IMR-90 (cell line): ENCODE measurements at regions not wholly inside any gene's neighbourhood (a gene's known extent, or its start where the extent isn't known, plus 50 kb on each side); places are given as distances from the start of the nearest gene placed in this dataset.

Experiments used
- ATAC-seq: fragments of 200-7000 bp; cut with Tn5 transposase; 2 replicates; pipeline ENCODE4 v1.9.1; 2020; ENCODE audit warnings: low read depth, mild to moderate bottlenecking, moderate library complexity
- BruUV-seq: library from RNA; stranded (reverse); fragments of 400-500 nt; replicated peaks from 2 replicates; lab custom pipeline; 2021; lab: Mats Ljungman, UMichigan
- CTCF ChIA-PET: fragments of 300-600 bp; formaldehyde crosslinking; extraction: SDS; loops from one replicate; lab custom pipeline; 2021; ENCODE audit warnings: antibody characterized with exemption; lab: Yijun Ruan, JAX
- POLR2A ChIA-PET: fragments of 300-600 bp; sonication (Branson Sonifier 250); formaldehyde crosslinking; loops from one replicate; lab custom pipeline; 2022; ENCODE audit warnings: antibody characterized with exemption; ENCODE audit not compliant: unreplicated experiment; lab: Charles Lee
- DNase-seq: peaks from one replicate; pipeline ENCODE4 v3.0.0; 2013
- H2AFZ ChIP-seq: replicated peaks from 2 replicates; pipeline ENCODE3; 2013; ENCODE audit warnings: low read length, mild to moderate bottlenecking; ENCODE audit not compliant: poor library complexity
- H2AK5ac ChIP-seq: 2 replicates; pipeline ENCODE4 v1.6.1; 2013; ENCODE audit warnings: low read depth, low read length, inconsistent platforms
- H2AK9ac ChIP-seq: replicated peaks from 2 replicates; pipeline ENCODE3; 2013; ENCODE audit warnings: mild to moderate bottlenecking, low read depth, low read length, moderate library complexity; ENCODE audit not compliant: poor library complexity
- H2BK120ac ChIP-seq: 2 replicates; pipeline ENCODE4 v1.6.1; 2013; ENCODE audit warnings: low read depth, low read length, inconsistent platforms
- H2BK15ac ChIP-seq: 3 replicates; pipeline ENCODE4 v1.6.1; 2013; ENCODE audit warnings: low read depth, low read length, inconsistent platforms
- H2BK20ac ChIP-seq: 2 replicates; pipeline ENCODE4 v1.6.1; 2013; ENCODE audit warnings: low read depth, mild to moderate bottlenecking, inconsistent platforms, low read length, moderate library complexity
- H2BK5ac ChIP-seq: 2 replicates; pipeline ENCODE4 v1.6.1; 2013; ENCODE audit warnings: mild to moderate bottlenecking, low read depth, low read length, inconsistent platforms; ENCODE audit not compliant: poor library complexity, severe bottlenecking
- H3K14ac ChIP-seq: replicated peaks from 2 replicates; pipeline ENCODE4 v1.6.1; 2013; ENCODE audit warnings: low read depth, low read length, inconsistent platforms
- H3K18ac ChIP-seq: 2 replicates; pipeline ENCODE4 v1.6.1; 2013; ENCODE audit warnings: low read depth, low read length, control low read depth
- H3K23ac ChIP-seq: 2 replicates; pipeline ENCODE4 v1.6.1; 2013; ENCODE audit warnings: low read depth, low read length, inconsistent platforms
- H3K27ac ChIP-seq: 2 replicates; pipeline ENCODE4 v1.5.1; 2013; ENCODE audit warnings: mild to moderate bottlenecking, control low read depth, low read length; ENCODE audit not compliant: insufficient read depth
- H3K27me3 ChIP-seq: 2 replicates; pipeline ENCODE4 v1.6.1; 2013; ENCODE audit warnings: low read length; ENCODE audit not compliant: control insufficient read depth, insufficient read depth
- H3K36me3 ChIP-seq: 2 replicates; pipeline ENCODE4 v1.6.1; 2013; ENCODE audit warnings: low read length, mixed read lengths; ENCODE audit not compliant: control insufficient read depth, insufficient read depth
- H3K4ac ChIP-seq: 2 replicates; pipeline ENCODE4 v1.6.1; 2013; ENCODE audit warnings: low read depth, low read length, inconsistent platforms
- H3K4me1 ChIP-seq: 2 replicates; pipeline ENCODE4 v1.6.1; 2013; ENCODE audit warnings: low read length, mixed read lengths; ENCODE audit not compliant: control insufficient read depth, insufficient read depth
- H3K4me2 ChIP-seq: 2 replicates; pipeline ENCODE4 v1.6.1; 2013; ENCODE audit warnings: low read depth, mild to moderate bottlenecking, control low read depth, low read length, moderate library complexity
- H3K4me3 ChIP-seq: 2 replicates; pipeline ENCODE4 v1.5.1; 2013; ENCODE audit warnings: low read depth, mild to moderate bottlenecking, control low read depth, low read length, moderate library complexity; ENCODE audit not compliant: insufficient read depth
- H3K56ac ChIP-seq: 2 replicates; pipeline ENCODE4 v1.6.1; 2013; ENCODE audit warnings: low read length, inconsistent platforms; ENCODE audit not compliant: insufficient read depth; ENCODE audit errors: extremely low read depth
- H3K79me1 ChIP-seq, 2 experiments: 2 replicates each; pipeline ENCODE4 v1.6.1; 2013; ENCODE audit warnings: low read length in 2 of 2, inconsistent platforms in 1 of 2, low read depth in 1 of 2
- H3K9ac ChIP-seq: 2 replicates; pipeline ENCODE4 v1.6.1; 2013; ENCODE audit warnings: low read depth, low read length, control low read depth
- H3K9me1 ChIP-seq: 2 replicates; pipeline ENCODE4 v1.6.1; 2013; ENCODE audit warnings: low read length, inconsistent platforms; ENCODE audit not compliant: insufficient read depth
- H3K9me3 ChIP-seq: 2 replicates; pipeline ENCODE4 v1.6.1; 2013; ENCODE audit warnings: low read length; ENCODE audit not compliant: control insufficient read depth, insufficient read depth
- H4K20me1 ChIP-seq: 2 replicates; pipeline ENCODE4 v1.6.1; 2013; ENCODE audit warnings: low read length, inconsistent platforms; ENCODE audit not compliant: insufficient read depth
- H4K5ac ChIP-seq: 2 replicates; pipeline ENCODE4 v1.6.1; 2013; ENCODE audit warnings: mild to moderate bottlenecking, low read depth, low read length, control low read depth
- H4K8ac ChIP-seq, 2 experiments: 2 replicates each; pipeline ENCODE4 v1.6.1; 2013; ENCODE audit warnings: low read depth in 2 of 2, low read length in 2 of 2, control low read depth in 1 of 2, inconsistent platforms in 1 of 2
- H4K91ac ChIP-seq: 2 replicates; pipeline ENCODE4 v1.6.1; 2013; ENCODE audit warnings: low read depth, low read length, inconsistent platforms; ENCODE audit not compliant: insufficient read depth
- BHLHE40 ChIP-seq: fragments of 150-350 bp; IDR thresholded peaks from 2 replicates; pipeline ENCODE4 v1.6.1; 2016; ENCODE audit warnings: mild to moderate bottlenecking, low read depth, low read length
- CEBPB ChIP-seq: IDR thresholded peaks from 2 replicates; pipeline ENCODE4 v1.6.1; 2012; ENCODE audit warnings: low read depth, low read length, improper control_type of control experiment
- CHD1 ChIP-seq: IDR thresholded peaks from 2 replicates; pipeline ENCODE4 v1.6.1; 2012; ENCODE audit warnings: low read depth, low read length, improper control_type of control experiment
- CTCF ChIP-seq: conservative IDR thresholded peaks from 2 replicates; pipeline ENCODE4 v1.5.1; 2012; ENCODE audit warnings: mild to moderate bottlenecking, low read depth, low read length, improper control_type of control experiment
- FOS ChIP-seq: fragments of 150-350 bp; IDR thresholded peaks from 2 replicates; pipeline ENCODE4 v1.6.1; 2016; ENCODE audit warnings: low read depth, low read length
- MAFK ChIP-seq: IDR thresholded peaks from 2 replicates; pipeline ENCODE4 v1.6.1; 2012; ENCODE audit warnings: low read depth, low read length, improper control_type of control experiment
- MAZ ChIP-seq: IDR thresholded peaks from 2 replicates; pipeline ENCODE4 v1.6.1; 2012; ENCODE audit warnings: low read depth, mild to moderate bottlenecking, low read length, improper control_type of control experiment, moderate library complexity, borderline replicate concordance
- MXI1 ChIP-seq: IDR thresholded peaks from 2 replicates; pipeline ENCODE4 v1.6.1; 2012; ENCODE audit warnings: low read depth, mild to moderate bottlenecking, low read length, moderate library complexity, borderline replicate concordance
- NFE2L2 ChIP-seq: fragments of 150-350 bp; IDR thresholded peaks from 2 replicates; pipeline ENCODE4 v1.6.1; 2016; ENCODE audit warnings: low read depth, mild to moderate bottlenecking, low read length
- POLR2A ChIP-seq: IDR thresholded peaks from 2 replicates; pipeline ENCODE4 v1.6.1; 2012; ENCODE audit warnings: mild to moderate bottlenecking, low read depth, low read length
- RAD21 ChIP-seq: IDR thresholded peaks from 2 replicates; pipeline ENCODE4 v1.6.1; 2012; ENCODE audit warnings: low read length, improper control_type of control experiment
- RCOR1 ChIP-seq: IDR thresholded peaks from 2 replicates; pipeline ENCODE4 v1.6.1; 2012; ENCODE audit warnings: mild to moderate bottlenecking, low read length, improper control_type of control experiment; ENCODE audit not compliant: insufficient replicate concordance
- RFX5 ChIP-seq: IDR thresholded peaks from 2 replicates; pipeline ENCODE4 v1.8.0; 2012; ENCODE audit warnings: low read depth, mild to moderate bottlenecking, low read length, moderate library complexity
- SMC3 ChIP-seq: fragments of 150-350 bp; IDR thresholded peaks from 2 replicates; pipeline ENCODE4 v1.6.1; 2016; ENCODE audit warnings: low read depth, mild to moderate bottlenecking, antibody characterized with exemption, low read length, moderate library complexity
- USF2 ChIP-seq: fragments of 150-350 bp; IDR thresholded peaks from 2 replicates; pipeline ENCODE4 v1.6.1; 2017; ENCODE audit warnings: mild to moderate bottlenecking, antibody characterized with exemption, low read length, low read depth
- WGBS, 2 experiments: methylation state at CpG; one replicate each; pipeline versions ENCODE4 v1.1.5 to v1.1.7; 2013; ENCODE audit warnings: missing lambda C conversion rate in 2 of 2; ENCODE audit not compliant: insufficient read length in 1 of 2; ENCODE audit errors: extremely low coverage in 2 of 2; 5-methylcytosine and 5-hydroxymethylcytosine counted together
- dilution Hi-C: fragments of 300-500 bp; cut with HindIII; formaldehyde crosslinking; loops from one replicate; pipeline ENCODE4 v1.14.3; 2018; ENCODE audit warnings: low sequenced_read_pairs; ENCODE audit not compliant: unreplicated experiment
- in situ Hi-C: fragments of 300-500 bp; cut with MboI; formaldehyde crosslinking; loops from 3 replicates; pipeline ENCODE4 v1.14.3; 2019; ENCODE audit warnings: low sequenced_read_pairs, inconsistent platforms, mixed read lengths
- intact Hi-C: fragments of 100-400 bp; cut with micrococcal nuclease; formaldehyde crosslinking; loops from 2 replicates; pipeline ENCODE4 v1.10.0; 2022
- TF ChIP-seq, protein P1 (sequence below): fragments of 150-350 bp; IDR thresholded peaks from 2 replicates; pipeline ENCODE4 v1.6.1; 2016; ENCODE audit warnings: low read depth, mild to moderate bottlenecking, low read length, moderate library complexity, borderline replicate concordance

DNA sequence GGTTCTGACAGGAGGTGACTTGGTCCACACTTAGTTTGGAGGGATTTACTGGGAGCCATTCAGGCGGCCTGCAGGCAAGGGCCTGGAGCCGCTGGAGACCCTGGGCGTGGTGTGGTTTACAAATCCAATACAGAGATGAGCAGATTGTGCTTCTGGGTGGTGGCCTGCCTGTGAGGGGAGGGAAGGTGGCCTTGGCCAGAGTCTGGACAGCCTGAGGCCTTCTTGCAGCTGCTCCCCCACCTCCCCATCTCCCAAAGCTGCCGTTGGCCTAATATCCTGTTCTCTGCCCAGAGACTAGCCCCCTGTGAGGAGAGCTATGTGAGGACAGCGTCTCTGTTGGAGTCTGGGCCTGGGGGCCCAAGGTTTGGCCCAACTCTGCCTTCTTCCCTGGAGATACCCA is 163.9 kb upstream of the MAMLD1 start:
- CTCF ChIA-PET = no interaction called here
- H3K27ac ChIP-seq = no peak overlapping the region
- no peaks in the 10 kb centered on the region for H3K9me3 ChIP-seq

More for the DNA sequence above, 163.9 kb upstream of the MAMLD1 start:
- Histone ChIP-seq H2BK5ac (no peak overlapping the region), H4K5ac (no peak overlapping the region), H3K4me2 (no peak overlapping the region), H2AFZ (no peak overlapping the region), H2BK20ac (no peak overlapping the region; the same call in 1 of the 2 replicates), H4K8ac (no peak overlapping the region), H3K56ac (no peak overlapping the region), H2AK5ac (no peak overlapping the region), H3K9me1 (peaks cover 7% of the 10 kb centered on the region; the same call in 1 of the 2 replicates), H4K20me1 (no peaks in the 10 kb centered on the region), H3K14ac (no peak overlapping the region), H3K4me3 (no peak overlapping the region), H3K36me3 (no peaks in the 10 kb centered on the region), H3K4me1 (peaks cover 10% of the 10 kb centered on the region), H3K4ac (no peak overlapping the region), H3K18ac (no peak overlapping the region), H3K79me1 (no peaks in the 10 kb centered on the region), H2AK9ac (no peak overlapping the region), H2BK120ac (0 out of 2 replicates have a peak overlapping the region, but pooled peaks have one; percentile 12), H4K91ac (peak overlapping the region; percentile 4; the same call in 1 of the 2 replicates), H3K23ac (no peak overlapping the region), H2BK15ac (no peak overlapping the region), H3K27me3 (no peaks in the 10 kb centered on the region), H3K9ac (no peak overlapping the region)
- no CpG with 5 or more reads among the region's 5 CpGs for WGBS, 2 experiments
- no peak for DNase-seq
- dilution Hi-C loops = no loop called here
- POLR2A ChIA-PET = no interaction called here
- in situ Hi-C loops = no loop called here
- no TSS peak for BruUV-seq
- intact Hi-C loops = no loop called here
- TF ChIP-seq FOS (no peak), RFX5 (no peak), CTCF (no peak), MAFK (no peak), MXI1 (no peak), SMC3 (no peak), NFE2L2 (no peak), RAD21 (no peak), CEBPB (no peak), BHLHE40 (no peak), RCOR1 (no peak), MAZ (no peak), POLR2A (no peak), CHD1 (no peak), USF2 (no peak)
- TF ChIP-seq, protein P1, sequence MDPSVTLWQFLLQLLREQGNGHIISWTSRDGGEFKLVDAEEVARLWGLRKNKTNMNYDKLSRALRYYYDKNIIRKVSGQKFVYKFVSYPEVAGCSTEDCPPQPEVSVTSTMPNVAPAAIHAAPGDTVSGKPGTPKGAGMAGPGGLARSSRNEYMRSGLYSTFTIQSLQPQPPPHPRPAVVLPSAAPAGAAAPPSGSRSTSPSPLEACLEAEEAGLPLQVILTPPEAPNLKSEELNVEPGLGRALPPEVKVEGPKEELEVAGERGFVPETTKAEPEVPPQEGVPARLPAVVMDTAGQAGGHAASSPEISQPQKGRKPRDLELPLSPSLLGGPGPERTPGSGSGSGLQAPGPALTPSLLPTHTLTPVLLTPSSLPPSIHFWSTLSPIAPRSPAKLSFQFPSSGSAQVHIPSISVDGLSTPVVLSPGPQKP = no peak
- no peak for ATAC-seq
